GM06990 (cell line): ENCODE measurements at regions not wholly inside any gene's neighbourhood (a gene's known extent, or its start where the extent isn't known, plus 50 kb on each side); places are given as distances from the start of the nearest gene placed in this dataset.

Experiments
- DNase-seq: peaks from one replicate; pipeline ENCODE4 v3.0.0-alpha.2; 2011; ENCODE audit not compliant: insufficient read length; ENCODE audit errors: extremely low read depth
- H3K27me3 ChIP-seq: replicated peaks from 2 replicates; pipeline ENCODE4 v1.6.0; 2011; ENCODE audit warnings: low read length; ENCODE audit not compliant: control insufficient read depth, insufficient read depth
- H3K36me3 ChIP-seq: 2 replicates; pipeline ENCODE4 v1.5.1; 2011; ENCODE audit warnings: low read length; ENCODE audit not compliant: control insufficient read depth, insufficient read depth
- H3K4me3 ChIP-seq: replicated peaks from 2 replicates; pipeline ENCODE4 v1.5.1; 2011; ENCODE audit warnings: low read depth, mild to moderate bottlenecking, control low read depth, low read length
- TF ChIP-seq, protein P1 (sequence below): IDR thresholded peaks from 2 replicates; pipeline ENCODE4 v1.5.1; 2011; ENCODE audit warnings: low read length, control low read depth, mild to moderate bottlenecking, inconsistent platforms; ENCODE audit not compliant: insufficient read depth, poor library complexity, severe bottlenecking

DNA sequence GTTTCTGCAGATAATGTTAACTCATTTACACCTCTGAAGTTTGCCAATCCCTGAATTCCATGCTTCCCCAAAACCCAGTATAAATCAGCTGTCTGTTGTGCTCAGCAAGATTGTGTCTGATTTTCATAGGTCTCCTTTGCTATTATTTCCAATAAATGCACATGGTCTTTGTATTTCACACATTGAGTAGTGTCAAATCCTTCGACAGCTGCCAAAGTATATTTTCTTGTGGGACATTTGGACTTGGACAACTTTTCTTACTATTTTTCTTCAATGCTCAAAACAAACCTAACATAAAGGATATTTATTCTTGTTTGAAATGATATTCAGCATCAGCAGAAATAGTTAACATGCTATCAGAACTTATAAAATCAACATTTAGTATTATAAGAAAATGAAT lies 406.1 kb upstream of the OR4E1 start:
- TF ChIP-seq, protein P1, sequence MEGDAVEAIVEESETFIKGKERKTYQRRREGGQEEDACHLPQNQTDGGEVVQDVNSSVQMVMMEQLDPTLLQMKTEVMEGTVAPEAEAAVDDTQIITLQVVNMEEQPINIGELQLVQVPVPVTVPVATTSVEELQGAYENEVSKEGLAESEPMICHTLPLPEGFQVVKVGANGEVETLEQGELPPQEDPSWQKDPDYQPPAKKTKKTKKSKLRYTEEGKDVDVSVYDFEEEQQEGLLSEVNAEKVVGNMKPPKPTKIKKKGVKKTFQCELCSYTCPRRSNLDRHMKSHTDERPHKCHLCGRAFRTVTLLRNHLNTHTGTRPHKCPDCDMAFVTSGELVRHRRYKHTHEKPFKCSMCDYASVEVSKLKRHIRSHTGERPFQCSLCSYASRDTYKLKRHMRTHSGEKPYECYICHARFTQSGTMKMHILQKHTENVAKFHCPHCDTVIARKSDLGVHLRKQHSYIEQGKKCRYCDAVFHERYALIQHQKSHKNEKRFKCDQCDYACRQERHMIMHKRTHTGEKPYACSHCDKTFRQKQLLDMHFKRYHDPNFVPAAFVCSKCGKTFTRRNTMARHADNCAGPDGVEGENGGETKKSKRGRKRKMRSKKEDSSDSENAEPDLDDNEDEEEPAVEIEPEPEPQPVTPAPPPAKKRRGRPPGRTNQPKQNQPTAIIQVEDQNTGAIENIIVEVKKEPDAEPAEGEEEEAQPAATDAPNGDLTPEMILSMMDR, result no peak
- Histone ChIP-seq H3K27me3 (no peaks in the 10 kb centered on the region), H3K4me3 (no peak overlapping the region), H3K36me3 (no peaks in the 10 kb centered on the region)
- DNase-seq, result no peak

DNA sequence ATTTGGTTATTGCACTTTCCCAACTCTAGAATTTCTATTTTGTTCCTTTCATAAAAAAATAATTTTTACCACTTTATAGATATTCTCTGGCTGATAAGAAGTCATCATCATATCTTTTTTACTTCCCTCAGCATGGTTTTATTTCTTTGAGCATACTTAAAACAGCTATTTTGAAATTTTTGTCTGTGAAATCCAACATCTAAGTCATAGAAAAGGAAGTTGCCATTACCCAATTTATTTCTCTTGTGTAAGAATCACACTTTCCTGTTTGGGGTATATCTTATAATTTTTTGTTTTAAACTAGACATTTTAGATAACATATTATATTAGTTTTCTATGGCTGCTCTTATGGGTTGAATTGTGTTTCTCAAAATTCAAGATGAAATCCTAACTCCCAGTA lies 400.2 kb upstream of the OR4E1 start:
- DNase-seq, result no peak
- TF ChIP-seq, protein P1, result no peak
- no peaks in the 10 kb centered on the region for H3K27me3 ChIP-seq
- H3K4me3 ChIP-seq, result no peak overlapping the region
- H3K36me3 ChIP-seq, result no peaks in the 10 kb centered on the region

DNA sequence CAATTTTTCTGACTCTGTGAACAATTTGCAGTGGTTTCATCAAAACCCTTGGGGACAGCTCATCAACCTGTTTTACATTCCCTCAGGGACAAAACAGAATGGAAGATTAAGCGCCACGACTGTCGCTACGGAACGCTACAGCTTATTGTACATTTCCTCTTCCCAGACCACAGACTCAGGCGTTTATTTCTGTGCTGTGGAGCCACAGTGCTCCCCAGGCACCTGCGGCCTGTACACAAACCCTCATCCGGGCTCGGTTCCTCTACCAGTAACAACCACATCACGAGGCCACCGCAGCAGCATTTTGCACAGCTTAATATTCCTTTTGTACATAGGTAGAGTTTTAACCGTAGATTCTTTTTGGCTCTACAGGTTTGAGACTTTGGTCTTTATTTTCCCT lies 397.4 kb upstream of the OR4E1 start:
- DNase-seq, result peak; percentile 42
- Histone ChIP-seq H3K4me3 (no peak overlapping the region), H3K36me3 (no peaks in the 10 kb centered on the region), H3K27me3 (no peaks in the 10 kb centered on the region)
- TF ChIP-seq, protein P1, result no peak

DNA sequence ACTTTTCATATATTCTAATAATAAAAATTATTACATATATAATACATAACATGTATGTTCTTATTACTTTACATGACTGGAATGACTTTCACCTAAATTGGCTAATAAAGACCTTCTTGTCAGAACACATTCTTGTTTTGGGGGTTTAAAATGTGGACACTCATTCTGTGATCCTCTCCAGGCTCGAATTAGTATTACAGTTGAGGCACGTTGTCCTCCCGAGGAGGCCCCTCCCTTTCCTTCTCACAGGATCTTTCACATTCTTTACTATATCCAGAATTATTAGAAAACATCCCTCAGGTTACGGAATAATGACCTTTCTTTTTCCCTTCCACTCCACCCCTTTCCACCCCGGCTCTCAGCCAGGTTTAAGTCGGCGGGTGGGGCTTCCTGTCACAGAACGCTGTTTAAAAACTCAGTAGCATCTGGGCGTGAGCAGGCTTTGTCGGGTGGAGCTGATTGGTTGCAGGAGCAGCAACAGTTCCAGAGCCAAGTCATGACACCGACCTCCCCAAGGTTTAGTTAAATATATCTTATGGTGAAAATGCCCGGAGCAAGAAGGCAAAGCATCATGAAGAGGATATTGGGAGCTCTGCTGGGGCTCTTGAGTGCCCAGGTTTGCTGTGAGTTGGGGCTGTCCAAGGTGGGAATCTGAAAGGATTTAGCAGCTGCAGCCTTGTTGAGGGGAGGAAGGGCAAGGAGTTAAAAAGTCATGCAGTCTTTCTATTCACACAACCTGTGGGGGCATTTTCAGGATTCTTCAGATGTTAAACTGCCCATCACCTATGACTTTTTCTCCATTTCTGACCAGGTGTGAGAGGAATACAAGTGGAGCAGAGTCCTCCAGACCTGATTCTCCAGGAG lies 396.7 kb upstream of the OR4E1 start:
- Histone ChIP-seq H3K27me3 (no peaks in the 10 kb centered on the region; the same call in 1 of the 2 replicates), H3K36me3 (no peaks in the 10 kb centered on the region), H3K4me3 (no peak overlapping the region)
- TF ChIP-seq, protein P1, result no peak
- no peak for DNase-seq

DNA sequence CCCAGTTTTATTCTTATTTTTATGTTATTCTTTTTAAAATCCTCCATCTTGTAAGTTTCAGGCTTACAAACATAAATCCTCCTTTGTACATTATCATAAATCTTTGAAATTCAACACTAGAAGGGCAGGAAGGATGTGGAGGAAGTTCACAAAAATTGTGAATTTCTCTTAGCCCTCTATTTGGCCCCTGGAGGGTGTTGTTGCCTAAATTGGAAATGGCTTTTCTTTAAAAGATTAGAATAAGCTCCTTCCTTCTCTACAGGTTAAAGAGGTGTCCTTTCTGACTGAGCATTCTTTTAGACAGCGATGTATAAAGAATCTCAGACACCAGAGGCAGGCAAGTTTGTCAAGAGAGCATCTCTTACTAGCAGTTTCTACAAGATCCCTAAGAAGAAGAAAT lies 391.7 kb upstream of the OR4E1 start:
- Histone ChIP-seq H3K4me3 (no peak overlapping the region), H3K27me3 (no peaks in the 10 kb centered on the region; the same call in 1 of the 2 replicates), H3K36me3 (no peaks in the 10 kb centered on the region)
- TF ChIP-seq, protein P1, result no peak
- no peak for DNase-seq
